Thymus (tissue), 11 donors: ENCODE measurements at regions not wholly inside any gene's neighbourhood (a gene's known extent, or its start where the extent isn't known, plus 50 kb on each side); places are given as distances from the start of the nearest gene placed in this dataset.
"Not testable (repeated sequence)": the region's sequence is repeated elsewhere in the genome, so short reads cannot be mapped to it uniquely, and the experiment has no call there.

ENCODE experiments used
- DNase-seq, 9 donors: peaks; one replicate each; pipeline ENCODE4 v3.0.0-alpha.2; 2013; ENCODE audit warnings: low spot score in 9 of 9, low read depth in 6 of 9, missing footprints in 1 of 9
- H3K27ac ChIP-seq, 2 donors: one replicate each; pipeline ENCODE4 v1.5.1; 2013; ENCODE audit warnings: control low read depth in 1 of 2, low read depth in 1 of 2, low read length in 1 of 2, mild to moderate bottlenecking in 1 of 2, moderate library complexity in 1 of 2
- H3K27me3 ChIP-seq, 2 donors: one replicate each; pipeline ENCODE4 v1.5.1; 2013; ENCODE audit warnings: low read length in 1 of 2; ENCODE audit not compliant: control insufficient read depth in 2 of 2, insufficient read depth in 1 of 2
- H3K36me3 ChIP-seq, 2 donors: one replicate each; pipeline ENCODE4 v1.5.1; 2013; ENCODE audit warnings: low read length in 1 of 2, mild to moderate bottlenecking in 1 of 2, moderate library complexity in 1 of 2; ENCODE audit not compliant: control insufficient read depth in 2 of 2, insufficient read depth in 2 of 2
- H3K4me1 ChIP-seq, 2 donors: one replicate each; pipeline ENCODE4 v1.5.1; 2013; ENCODE audit warnings: low read length in 2 of 2; ENCODE audit not compliant: control insufficient read depth in 2 of 2, insufficient read depth in 2 of 2
- H3K4me3 ChIP-seq, 2 donors: one replicate each; pipeline ENCODE4 v1.5.1; 2013; ENCODE audit warnings: low read length in 2 of 2, control low read depth in 1 of 2, mild to moderate bottlenecking in 1 of 2
- H3K9me3 ChIP-seq, 2 donors: one replicate each; pipeline ENCODE4 v1.5.1; 2013; ENCODE audit warnings: low read length in 1 of 2, mild to moderate bottlenecking in 1 of 2; ENCODE audit not compliant: control insufficient read depth in 2 of 2, insufficient read depth in 1 of 2
- WGBS: extraction: QIAGEN DNeasy Blood & Tissue Kit; methylation state at CpG from one replicate; pipeline ENCODE4 v1.1.7; 2013; 5-methylcytosine and 5-hydroxymethylcytosine counted together
- donor health status: healthy.

GRCh38 chr15:81705727-81706126 lies 331.7 kb upstream of the TMC3 start:
- not testable (repeated sequence) for H3K4me1 ChIP-seq, H3K27ac ChIP-seq, DNase-seq, H3K27me3 ChIP-seq, H3K36me3 ChIP-seq, H3K9me3 ChIP-seq, H3K4me3 ChIP-seq
- 89% methylated on average over 2 of the region's 2 CpGs for WGBS

- 63% methylated on average over 4 of the region's 4 CpGs for WGBS
- Histone ChIP-seq H3K4me1 (no peaks in the 10 kb centered on the region), H3K36me3 (no peaks in the 10 kb centered on the region), H3K27me3 (no peaks in the 10 kb centered on the region), H3K4me3 (no peak overlapping the region), H3K27ac (no peak overlapping the region), H3K9me3 (no peaks in the 10 kb centered on the region)
- no peak for DNase-seq
These were observed 312.0 kb upstream of the TMC3 start for GRCh38 chr15:81686021-81686420.

GRCh38 chr15:81685237-81685636 lies 311.2 kb upstream of the TMC3 start:
- Histone ChIP-seq H3K4me3 (no peak overlapping the region), H3K27ac (no peak overlapping the region), H3K27me3 (no peaks in the 10 kb centered on the region), H3K4me1 (no peaks in the 10 kb centered on the region), H3K36me3 (no peaks in the 10 kb centered on the region), H3K9me3 (no peaks in the 10 kb centered on the region)
- no peak for DNase-seq

- Histone ChIP-seq H3K9me3 (no peaks in the 10 kb centered on the region), H3K4me1 (no peaks in the 10 kb centered on the region), H3K27ac (no peak overlapping the region), H3K27me3 (no peaks in the 10 kb centered on the region), H3K4me3 (no peak overlapping the region), H3K36me3 (no peaks in the 10 kb centered on the region)
- no peak for DNase-seq
These were observed 306.8 kb upstream of the TMC3 start for GRCh38 chr15:81680829-81681228.

- H3K9me3 ChIP-seq: no peaks in the 10 kb centered on the region
- 19% methylated on average over 1 of the region's 1 CpG for WGBS
- no peak overlapping the region for H3K4me3 ChIP-seq
- H3K36me3 ChIP-seq: no peaks in the 10 kb centered on the region
- no peaks in the 10 kb centered on the region for H3K4me1 ChIP-seq
- H3K27me3 ChIP-seq: no peaks in the 10 kb centered on the region
- DNase-seq: no peak
- H3K27ac ChIP-seq: no peak overlapping the region
These were observed 292.8 kb upstream of the TMC3 start for GRCh38 chr15:81666839-81667238.

GRCh38 chr15:81660976-81661375 lies 287.0 kb upstream of the TMC3 start:
- Histone ChIP-seq H3K27me3 (no peaks in the 10 kb centered on the region), H3K4me1 (no peaks in the 10 kb centered on the region), H3K27ac (no peak overlapping the region), H3K9me3 (no peaks in the 10 kb centered on the region), H3K36me3 (no peaks in the 10 kb centered on the region), H3K4me3 (no peak overlapping the region)
- WGBS: 90% methylated on average over 5 of the region's 5 CpGs
- no peak for DNase-seq

GRCh38 chr15:81653259-81653658 lies 279.2 kb upstream of the TMC3 start:
- DNase-seq: no peak
- Histone ChIP-seq H3K4me1 (no peaks in the 10 kb centered on the region), H3K27me3 (no peaks in the 10 kb centered on the region), H3K4me3 (no peak overlapping the region), H3K36me3 (no peaks in the 10 kb centered on the region), H3K27ac (no peak overlapping the region), H3K9me3 (peaks cover 0 to 16% of the 10 kb centered on the region in 2 donors)
- 93% methylated on average over 2 of the region's 2 CpGs for WGBS

- Histone ChIP-seq H3K27me3 (no peaks in the 10 kb centered on the region), H3K9me3 (no peaks in the 10 kb centered on the region), H3K27ac (no peak overlapping the region), H3K4me1 (no peaks in the 10 kb centered on the region), H3K4me3 (no peak overlapping the region), H3K36me3 (no peaks in the 10 kb centered on the region)
- DNase-seq: no peak
- 94% methylated on average over 9 of the region's 9 CpGs for WGBS
These were observed 271.5 kb upstream of the TMC3 start for GRCh38 chr15:81645470-81645869.

- Histone ChIP-seq H3K36me3 (no peaks in the 10 kb centered on the region), H3K9me3 (no peaks in the 10 kb centered on the region), H3K27ac (no peak overlapping the region), H3K4me1 (no peaks in the 10 kb centered on the region), H3K4me3 (no peak overlapping the region), H3K27me3 (no peaks in the 10 kb centered on the region)
- WGBS: 92% methylated on average over 4 of the region's 4 CpGs
- no peak for DNase-seq
These were observed 269.8 kb upstream of the TMC3 start for GRCh38 chr15:81643771-81644170.

GRCh38 chr15:81642451-81642990 lies 268.5 kb upstream of the TMC3 start:
- DNase-seq: no peak
- Histone ChIP-seq H3K36me3 (no peaks in the 10 kb centered on the region), H3K9me3 (no peaks in the 10 kb centered on the region), H3K4me3 (no peak overlapping the region), H3K27ac (peak overlapping the region in 1 of 2 donors; percentile 9), H3K4me1 (no peaks in the 10 kb centered on the region), H3K27me3 (no peaks in the 10 kb centered on the region)
- 86% methylated on average over 4 of the region's 4 CpGs for WGBS
